Smooth muscle cell (in vitro differentiated cells): ENCODE measurements at regions not wholly inside any gene's neighbourhood (a gene's known extent, or its start where the extent isn't known, plus 50 kb on each side); places are given as distances from the start of the nearest gene placed in this dataset.

Experiments used
- DNase-seq: peaks from one replicate; lab custom pipeline; 2025; ENCODE audit not compliant: unreplicated experiment; lab: John Stamatoyannopoulos, UW
- H2AFZ ChIP-seq: fragments of 200-600 bp; sonication (generic); 2 replicates; pipeline ENCODE4 v1.6.0; 2016; ENCODE audit warnings: antibody characterized with exemption, low read depth, mild to moderate bottlenecking
- H3F3A ChIP-seq: fragments of 200-600 bp; sonication (generic); 2 replicates; pipeline ENCODE4 v1.6.0; 2017; ENCODE audit warnings: antibody characterized with exemption, low read depth
- H3K27ac ChIP-seq: fragments of 200-600 bp; sonication (generic); 2 replicates; pipeline ENCODE4 v1.5.1; 2016; ENCODE audit warnings: low read depth, mild to moderate bottlenecking
- H3K27me3 ChIP-seq: fragments of 200-600 bp; sonication (generic); 2 replicates; pipeline ENCODE4 v1.6.1; 2016; ENCODE audit warnings: low read depth, mild to moderate bottlenecking
- H3K36me3 ChIP-seq: fragments of 200-600 bp; sonication (generic); 2 replicates; pipeline ENCODE4 v1.5.1; 2016; ENCODE audit warnings: low read depth
- H3K4me1 ChIP-seq: fragments of 200-600 bp; sonication (generic); 2 replicates; pipeline ENCODE4 v1.5.1; 2016; ENCODE audit warnings: low read depth
- H3K4me2 ChIP-seq: fragments of 200-600 bp; sonication (generic); 2 replicates; pipeline ENCODE4 v1.6.0; 2016; ENCODE audit warnings: mild to moderate bottlenecking
- H3K4me3 ChIP-seq: fragments of 200-600 bp; sonication (generic); 2 replicates; pipeline ENCODE4 v1.5.1; 2016; ENCODE audit warnings: mild to moderate bottlenecking
- H3K79me2 ChIP-seq: fragments of 200-600 bp; sonication (generic); 2 replicates; pipeline ENCODE4 v1.6.0; 2016; ENCODE audit warnings: low read depth, mild to moderate bottlenecking
- H3K9ac ChIP-seq: fragments of 200-600 bp; sonication (generic); 2 replicates; pipeline ENCODE4 v1.6.0; 2016; ENCODE audit warnings: low read depth
- H3K9me3 ChIP-seq: fragments of 200-600 bp; sonication (generic); replicated peaks from 2 replicates; pipeline ENCODE4 v1.5.1; 2016; ENCODE audit warnings: low read depth
- H4K20me1 ChIP-seq: fragments of 200-600 bp; sonication (generic); 2 replicates; pipeline ENCODE4 v1.6.0; 2016; ENCODE audit warnings: low read depth
- CTCF ChIP-seq: fragments of 200-600 bp; sonication (generic); IDR thresholded peaks from 2 replicates; pipeline ENCODE4 v1.5.1; 2017; ENCODE audit warnings: borderline replicate concordance, mild to moderate bottlenecking, antibody characterized with exemption; ENCODE audit not compliant: insufficient read depth, poor library complexity, severe bottlenecking
- WGBS: methylation state at CpG from one replicate; pipeline ENCODE4 v1.1.7; 2016; ENCODE audit warnings: low lambda C conversion rate; 5-methylcytosine and 5-hydroxymethylcytosine counted together

- no peak for TF ChIP-seq CTCF
- Histone ChIP-seq H3K4me3 (no peak overlapping the region), H3K36me3 (no peaks in the 10 kb centered on the region), H3F3A (peaks cover 5% of the 10 kb centered on the region), H4K20me1 (no peaks in the 10 kb centered on the region), H3K27ac (no peak overlapping the region), H3K4me1 (peaks cover 5% of the 10 kb centered on the region), H3K4me2 (no peak overlapping the region), H3K9ac (no peak overlapping the region), H2AFZ (peak overlapping the region; percentile 32), H3K79me2 (no peaks in the 10 kb centered on the region), H3K9me3 (no peaks in the 10 kb centered on the region), H3K27me3 (no peaks in the 10 kb centered on the region)
- WGBS: 41% methylated on average over 10 of the region's 10 CpGs
- no peak for DNase-seq
Measured at GRCh38 chr10:121262774-121263430, 335.3 kb downstream of the FGFR2 start.

- no peak overlapping the region for H3K9ac ChIP-seq
- no peak overlapping the region for H3K27ac ChIP-seq
- H3K79me2 ChIP-seq: no peaks in the 10 kb centered on the region
- no peak overlapping the region for H3K4me3 ChIP-seq
- no peak for DNase-seq
- H3K4me1 ChIP-seq: peaks cover 5% of the 10 kb centered on the region
- H3K27me3 ChIP-seq: no peaks in the 10 kb centered on the region
- H3K9me3 ChIP-seq: no peaks in the 10 kb centered on the region
- H3K36me3 ChIP-seq: no peaks in the 10 kb centered on the region
- H3F3A ChIP-seq: peaks cover 5% of the 10 kb centered on the region
- H2AFZ ChIP-seq: peak overlapping the region; percentile 32
- WGBS: 65% methylated on average over 6 of the region's 6 CpGs
- TF ChIP-seq CTCF: no peak
- H4K20me1 ChIP-seq: no peaks in the 10 kb centered on the region
- no peak overlapping the region for H3K4me2 ChIP-seq
Measured at GRCh38 chr10:121263431-121263783, 334.8 kb downstream of the FGFR2 start.

GRCh38 chr10:121265360-121266123 is 332.7 kb downstream of the FGFR2 start:
- Histone ChIP-seq H3K36me3 (no peaks in the 10 kb centered on the region), H3F3A (peaks cover 5% of the 10 kb centered on the region), H3K4me1 (peaks cover 5% of the 10 kb centered on the region), H3K9me3 (no peaks in the 10 kb centered on the region), H3K9ac (no peak overlapping the region), H3K79me2 (no peaks in the 10 kb centered on the region), H3K27ac (no peak overlapping the region), H3K27me3 (no peaks in the 10 kb centered on the region), H2AFZ (no peak overlapping the region), H3K4me2 (no peak overlapping the region), H4K20me1 (no peaks in the 10 kb centered on the region), H3K4me3 (no peak overlapping the region)
- DNase-seq: no peak
- no peak for TF ChIP-seq CTCF
- 45% methylated on average over 6 of the region's 6 CpGs for WGBS
